NCI-H2107 (cell line): ENCODE measurements at regions not wholly inside any gene's neighbourhood (a gene's known extent, or its start where the extent isn't known, plus 50 kb on each side); places are given as distances from the start of the nearest gene placed in this dataset.
"Not testable (repeated sequence)": the region's sequence is repeated elsewhere in the genome, so short reads cannot be mapped to it uniquely, and the experiment has no call there.

Source experiments
- DNase-seq: peaks from one replicate; lab custom pipeline; 2025; lab: John Stamatoyannopoulos, UW

DNA sequence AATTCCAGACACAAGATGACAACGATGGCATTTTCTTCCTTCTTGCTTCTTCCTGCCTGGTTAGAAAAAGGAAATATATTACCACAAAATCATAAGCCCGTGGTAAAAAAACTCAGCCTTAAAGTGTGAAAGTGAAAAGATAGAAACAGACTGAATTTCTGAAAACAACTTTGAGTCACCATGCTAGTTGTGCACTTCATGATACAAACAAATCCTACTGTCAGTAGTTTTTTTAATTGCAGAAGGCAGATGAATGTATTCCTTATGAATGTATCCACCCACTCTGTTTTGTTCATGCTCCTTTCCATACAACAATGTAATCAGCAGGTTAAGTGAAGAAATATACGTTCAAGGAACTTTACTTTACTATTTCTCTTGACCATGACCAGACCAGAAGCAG lies 1144.7 kb downstream of the OTOL1 start:
- DNase-seq: no peak

DNA sequence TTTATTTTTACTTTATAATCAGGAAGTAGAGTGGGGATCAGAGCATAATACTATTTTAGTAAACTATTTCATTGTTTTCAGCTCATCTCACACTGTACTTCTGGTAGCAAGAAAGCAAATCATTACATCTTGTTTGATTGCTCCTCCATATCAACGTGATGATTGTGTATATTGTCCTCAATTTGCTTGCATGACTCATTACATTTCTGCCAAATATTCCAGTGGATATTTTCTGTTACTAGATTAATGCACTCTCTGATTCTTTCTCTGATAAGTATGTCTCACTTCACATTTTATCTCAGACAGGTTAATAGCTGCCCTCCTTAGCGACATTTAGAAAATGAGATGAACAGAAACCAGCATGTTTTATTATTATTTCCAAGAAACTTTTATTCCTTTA lies 1145.3 kb downstream of the OTOL1 start:
- DNase-seq: no peak

DNA sequence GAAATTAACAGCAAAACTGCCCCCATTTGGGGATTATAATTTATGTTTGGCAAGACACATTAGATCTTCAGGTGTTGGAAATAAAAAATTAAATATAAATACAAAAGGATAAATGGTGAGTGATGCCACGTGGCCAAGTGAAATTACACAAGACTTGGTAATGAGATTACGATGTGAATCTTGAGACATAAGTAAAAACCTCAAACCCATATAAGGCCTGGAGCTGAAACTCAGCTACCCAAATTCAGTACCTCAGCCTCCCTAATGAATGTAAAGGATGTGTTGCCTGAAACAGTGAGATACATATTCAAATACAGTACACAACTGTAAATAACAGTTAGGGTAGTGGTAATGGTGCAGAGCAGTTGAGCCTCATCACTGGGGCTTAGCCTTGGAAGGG lies 1146.6 kb downstream of the OTOL1 start:
- no peak for DNase-seq

DNA sequence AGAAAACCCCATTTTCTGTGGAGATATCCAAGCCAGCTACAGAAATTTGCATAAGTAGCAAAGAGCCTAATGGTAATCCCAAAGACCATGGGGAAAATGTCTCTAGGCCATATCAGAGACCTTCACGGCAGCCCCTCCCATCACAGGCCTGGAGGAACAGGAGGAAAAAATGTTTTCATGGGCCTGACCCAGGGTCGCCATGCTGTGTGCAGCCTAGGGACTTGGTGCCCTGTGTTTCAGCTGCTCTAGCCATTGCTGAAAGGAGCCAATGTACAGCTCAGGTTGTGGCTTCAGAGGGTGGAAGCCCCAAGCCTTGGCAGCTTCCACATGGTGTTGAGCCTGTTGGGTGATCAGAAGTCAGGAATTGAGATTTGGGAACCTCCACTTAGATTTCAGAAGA lies 1150.7 kb downstream of the OTOL1 start:
- no peak for DNase-seq

DNA sequence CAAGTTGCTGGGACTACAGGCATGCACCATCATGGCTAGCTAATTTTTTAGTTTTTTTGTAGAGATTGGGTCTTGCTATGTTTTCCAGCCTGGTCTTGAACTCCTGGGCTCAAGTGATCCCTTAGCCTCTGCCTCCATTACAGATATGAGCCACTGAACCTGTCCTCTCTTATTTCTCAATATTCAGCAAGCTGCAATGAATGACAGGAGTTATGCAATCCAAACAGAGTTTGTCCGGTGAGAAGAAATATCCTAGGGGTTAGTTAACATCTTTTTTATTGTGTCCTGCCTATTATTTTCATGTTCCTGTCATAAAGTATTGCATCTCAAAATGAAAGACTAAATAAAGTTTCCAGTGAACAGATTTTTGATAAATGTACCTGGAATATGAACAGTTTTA lies 1161.4 kb downstream of the OTOL1 start:
- DNase-seq: no peak

DNA sequence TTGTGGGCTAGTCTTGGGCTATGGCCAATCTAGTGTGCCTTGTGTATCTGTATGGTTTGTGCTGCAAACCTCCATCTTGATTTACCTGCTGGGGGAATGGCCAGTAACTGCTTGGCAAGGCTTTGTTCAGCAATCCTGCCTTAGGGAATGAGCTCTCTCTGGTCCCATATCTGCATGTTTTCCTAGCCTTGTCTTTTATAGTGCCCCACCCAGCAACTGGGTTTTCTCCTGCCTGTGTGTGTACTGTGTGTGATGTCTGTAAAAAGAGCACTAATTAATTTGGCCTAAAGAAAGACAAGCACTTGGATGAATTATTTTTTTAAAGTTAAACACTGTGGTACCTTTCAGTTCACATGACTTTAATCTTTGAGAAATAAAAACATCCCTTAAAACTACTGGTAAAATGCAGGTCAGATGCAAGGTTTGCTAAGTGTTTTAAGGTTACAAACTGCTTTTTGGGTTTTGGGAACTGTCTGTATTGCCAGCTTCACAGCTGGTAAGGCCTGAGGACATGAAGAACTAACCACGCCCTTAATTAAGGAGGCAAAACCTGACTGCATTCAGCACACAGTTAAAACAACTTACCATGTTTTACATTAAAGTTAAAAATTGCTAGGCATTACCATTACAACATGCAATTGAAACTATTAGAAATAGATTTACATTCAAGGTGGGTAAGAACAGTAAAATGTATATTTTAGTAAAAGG lies 1169.2 kb downstream of the OTOL1 start:
- no peak for DNase-seq

DNA sequence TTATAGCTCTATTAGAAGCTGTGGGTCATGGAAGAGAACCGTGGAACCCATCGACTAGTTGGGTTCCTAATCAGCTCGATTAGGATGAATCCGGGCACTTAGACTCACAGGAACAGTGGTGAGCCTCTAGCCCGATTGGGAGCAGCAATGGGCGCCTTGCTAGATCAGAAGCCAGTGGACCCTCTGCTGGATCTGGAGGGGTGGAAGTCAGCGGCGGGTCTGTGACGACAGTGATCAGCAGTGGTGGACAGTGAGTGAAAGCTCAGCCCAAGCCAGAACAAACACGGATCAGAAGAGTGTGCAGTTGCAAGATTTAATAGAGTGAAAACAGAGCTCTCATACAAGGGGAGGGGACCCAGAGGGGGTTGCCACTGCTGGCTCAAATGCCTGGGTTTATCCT lies 1170.2 kb downstream of the OTOL1 start:
- DNase-seq: no peak

DNA sequence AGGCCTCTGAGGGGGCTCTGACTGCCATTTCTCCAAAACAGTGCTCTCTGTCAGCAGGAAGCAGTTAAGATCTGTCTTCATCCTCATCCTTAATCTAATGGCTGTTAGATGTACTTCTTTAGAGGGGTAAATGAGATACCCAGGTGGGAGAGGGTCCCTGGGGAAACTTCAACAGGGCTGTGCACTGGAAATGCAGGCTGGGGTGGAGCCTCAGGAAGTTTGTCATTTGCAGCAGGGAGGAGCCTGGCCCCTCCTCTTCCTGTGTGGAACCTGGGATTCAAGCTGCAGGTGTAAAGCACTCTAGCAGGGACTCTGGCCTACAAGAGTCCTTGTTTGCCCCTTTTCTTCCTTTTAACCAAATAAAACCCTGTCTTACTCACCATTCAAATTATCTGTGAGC lies 1173.6 kb downstream of the OTOL1 start:
- DNase-seq: no peak

DNA sequence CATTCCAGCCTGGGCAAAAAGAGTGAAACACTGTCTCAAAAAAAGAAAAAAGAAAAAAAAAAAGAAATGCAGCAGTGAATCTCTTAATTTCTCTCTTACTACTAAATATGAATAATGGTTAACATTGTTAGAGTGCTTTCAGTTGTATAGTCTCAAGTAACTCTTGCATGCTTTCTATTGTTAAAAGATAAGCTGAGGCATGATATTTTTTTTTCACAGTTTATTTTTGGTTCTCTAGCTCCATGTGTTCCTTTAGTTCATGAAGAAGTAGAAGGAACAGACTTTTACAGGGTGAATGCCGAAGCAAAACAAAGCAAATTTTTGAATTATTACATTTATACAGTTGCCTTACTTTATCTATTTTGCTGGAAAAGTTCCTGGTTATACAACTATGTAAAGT lies 1180.9 kb downstream of the OTOL1 start:
- no peak for DNase-seq

DNA sequence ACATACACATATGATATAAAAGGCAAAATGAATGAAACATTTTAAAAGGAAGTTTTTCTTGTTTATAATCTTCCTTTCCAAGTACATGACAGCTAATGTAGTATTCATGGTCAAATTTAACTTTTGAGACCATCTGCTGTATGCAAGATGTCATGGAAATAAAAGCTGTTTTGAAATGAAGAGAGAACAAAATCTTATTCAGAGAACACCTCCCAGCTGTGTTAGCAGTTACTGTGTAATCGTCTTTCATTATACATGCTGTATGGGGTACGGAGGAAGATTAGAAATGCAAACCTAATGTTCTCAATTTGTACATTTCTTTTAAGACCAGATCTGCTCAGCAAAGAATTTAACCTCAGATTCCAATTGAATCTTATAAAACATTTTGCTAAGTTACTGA lies 1182.3 kb downstream of the OTOL1 start:
- no peak for DNase-seq

DNA sequence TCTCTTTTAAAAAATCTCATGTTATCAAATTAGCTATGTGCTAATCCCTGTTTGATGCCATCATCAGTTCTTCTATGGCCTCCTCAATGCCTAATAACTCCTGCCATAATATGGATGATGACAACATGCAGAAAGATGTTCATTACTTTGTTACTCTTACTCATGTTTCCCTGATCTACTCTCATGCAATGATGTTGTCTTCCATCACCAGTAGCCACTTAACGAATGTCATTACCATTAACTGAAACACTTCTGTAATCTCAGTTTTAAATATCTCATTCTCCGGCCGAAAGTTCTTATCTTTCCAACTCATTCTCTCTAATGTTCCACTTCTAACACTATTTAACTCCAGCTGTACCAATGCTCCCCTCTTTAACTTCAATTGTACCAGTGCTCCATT lies 1187.7 kb downstream of the OTOL1 start:
- no peak for DNase-seq

DNA sequence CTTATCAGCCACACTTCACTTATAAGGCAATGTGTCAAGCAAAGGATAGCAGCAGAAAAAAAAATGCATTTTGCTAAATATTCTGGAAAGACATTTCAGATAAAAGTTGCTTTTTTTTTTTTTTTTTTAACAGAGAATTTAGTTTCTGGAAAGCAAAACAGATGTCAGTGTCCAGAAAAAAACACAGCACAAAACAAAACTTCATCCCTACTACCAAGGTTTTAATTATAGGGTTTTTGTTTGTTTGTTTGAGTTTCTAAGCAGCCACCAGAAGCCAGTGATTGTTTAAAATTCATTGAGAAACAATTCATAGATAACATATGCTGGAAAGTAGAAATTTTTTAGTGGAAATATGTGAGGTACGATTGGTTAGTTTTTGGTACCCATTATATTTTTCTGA lies 1202.7 kb downstream of the OTOL1 start:
- no peak for DNase-seq

DNA sequence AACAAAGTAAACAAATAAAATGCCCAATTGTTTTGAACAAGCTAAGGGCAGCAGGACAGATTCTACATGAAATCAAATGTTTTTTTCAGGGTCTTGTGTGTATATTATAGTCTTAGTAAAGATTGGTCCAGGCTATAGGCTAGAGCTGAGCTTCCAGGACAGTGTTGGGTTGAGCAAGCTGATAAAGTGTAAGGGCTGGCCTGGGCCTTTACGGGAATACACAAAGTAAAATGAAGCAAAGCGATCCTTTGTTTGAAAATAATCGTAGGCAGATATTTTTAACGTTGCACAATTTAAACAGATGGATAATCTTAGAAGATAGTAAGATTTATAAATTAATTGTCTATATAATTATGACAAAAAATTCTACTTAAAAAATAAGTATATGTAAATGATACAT lies 1204.6 kb downstream of the OTOL1 start:
- DNase-seq: no peak

DNA sequence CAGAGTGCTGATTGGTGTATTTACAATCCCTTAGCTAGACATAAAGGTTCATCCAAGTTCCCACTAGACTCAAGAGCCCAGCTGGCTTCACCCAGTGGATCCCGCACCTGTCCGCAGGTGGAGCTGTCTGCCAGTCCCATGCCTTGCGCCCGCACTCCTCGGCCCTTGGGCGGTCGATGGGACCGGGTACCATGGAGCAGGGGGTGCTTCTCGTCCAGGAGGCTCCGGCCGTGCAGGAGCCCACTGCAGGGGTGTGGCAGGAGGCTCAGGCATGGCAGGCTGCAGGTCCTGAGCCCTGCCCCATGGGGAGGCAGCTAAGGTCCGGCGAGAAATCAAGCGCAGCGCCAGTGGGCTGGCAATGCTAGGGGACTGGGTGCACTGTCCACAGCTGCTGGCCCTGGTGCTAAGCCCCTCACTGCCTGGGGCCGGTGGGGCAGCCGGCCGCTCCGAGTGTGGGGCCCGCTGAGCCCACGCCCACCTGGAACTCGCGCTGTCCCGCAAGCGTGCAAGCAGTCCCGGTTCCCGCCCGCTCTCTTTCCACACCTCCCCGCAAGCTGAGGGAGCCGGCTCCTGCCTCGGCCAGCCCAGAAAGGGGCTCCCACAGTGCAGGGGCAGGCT lies 1206.3 kb downstream of the OTOL1 start:
- DNase-seq: no peak

DNA sequence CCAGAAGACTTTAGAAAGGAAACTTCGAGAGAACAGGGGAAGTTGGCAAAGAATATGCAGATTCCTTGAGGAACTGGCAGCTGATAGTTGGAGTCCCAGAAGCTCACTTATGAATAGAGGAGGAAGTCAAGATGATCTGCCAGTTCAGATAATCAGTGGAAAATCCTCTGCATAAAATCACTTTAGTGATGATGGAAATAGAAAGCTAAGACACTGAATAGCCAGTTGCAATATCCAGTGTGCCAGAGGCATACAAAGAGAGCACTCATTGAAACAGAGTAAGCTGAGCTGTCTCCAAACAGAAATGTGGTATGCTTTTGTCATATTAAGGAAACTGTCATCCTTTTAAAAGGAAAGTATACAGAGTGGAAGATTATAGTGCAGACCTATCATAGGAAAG lies 1207.6 kb downstream of the OTOL1 start:
- DNase-seq: no peak

DNA sequence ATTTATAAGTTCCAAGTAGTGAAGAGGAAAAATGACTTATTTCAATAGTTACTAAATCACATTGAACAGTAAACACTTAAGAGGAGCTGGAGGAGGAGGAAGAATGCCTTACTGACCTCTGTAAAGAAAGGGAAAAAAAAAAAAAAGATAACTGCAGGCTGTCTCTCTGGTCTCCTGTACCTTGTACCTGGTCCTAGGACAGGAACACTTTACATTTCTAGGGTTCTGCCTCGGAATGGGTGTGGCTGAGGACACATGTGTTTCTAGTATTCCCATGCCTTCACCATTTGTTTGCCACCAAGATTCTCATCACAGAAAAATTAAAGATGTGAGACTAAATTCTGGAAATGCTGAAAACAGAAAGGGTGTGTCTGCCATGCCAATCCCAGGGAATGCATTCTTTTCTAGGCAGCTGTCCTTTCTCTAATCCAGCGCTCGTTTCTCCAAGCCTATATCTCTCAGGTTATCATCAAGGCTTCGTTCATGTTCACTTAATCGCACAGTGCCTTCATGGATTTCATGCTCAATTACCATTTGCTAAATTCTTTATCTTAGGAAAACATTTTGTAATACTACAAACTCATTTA lies 1208.3 kb downstream of the OTOL1 start:
- no peak for DNase-seq

DNA sequence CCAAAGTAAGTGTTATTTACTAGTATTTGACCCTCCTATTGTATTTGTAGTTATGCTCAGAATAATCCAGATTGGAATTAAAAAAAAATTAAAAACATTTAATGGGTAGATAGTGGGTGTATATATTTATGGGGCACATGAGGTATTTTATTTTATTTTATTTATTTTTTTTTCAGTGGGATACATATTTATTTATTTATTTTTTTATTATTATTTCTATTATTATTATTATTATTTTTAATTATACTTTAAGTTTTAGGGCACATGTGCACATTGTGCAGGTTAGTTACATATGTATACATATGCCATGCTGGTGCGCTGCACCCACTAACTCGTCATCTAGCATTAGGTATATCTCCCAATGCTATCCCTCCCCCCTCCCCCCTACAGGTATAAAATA lies 1211.8 kb downstream of the OTOL1 start:
- DNase-seq: not testable (repeated sequence)

DNA sequence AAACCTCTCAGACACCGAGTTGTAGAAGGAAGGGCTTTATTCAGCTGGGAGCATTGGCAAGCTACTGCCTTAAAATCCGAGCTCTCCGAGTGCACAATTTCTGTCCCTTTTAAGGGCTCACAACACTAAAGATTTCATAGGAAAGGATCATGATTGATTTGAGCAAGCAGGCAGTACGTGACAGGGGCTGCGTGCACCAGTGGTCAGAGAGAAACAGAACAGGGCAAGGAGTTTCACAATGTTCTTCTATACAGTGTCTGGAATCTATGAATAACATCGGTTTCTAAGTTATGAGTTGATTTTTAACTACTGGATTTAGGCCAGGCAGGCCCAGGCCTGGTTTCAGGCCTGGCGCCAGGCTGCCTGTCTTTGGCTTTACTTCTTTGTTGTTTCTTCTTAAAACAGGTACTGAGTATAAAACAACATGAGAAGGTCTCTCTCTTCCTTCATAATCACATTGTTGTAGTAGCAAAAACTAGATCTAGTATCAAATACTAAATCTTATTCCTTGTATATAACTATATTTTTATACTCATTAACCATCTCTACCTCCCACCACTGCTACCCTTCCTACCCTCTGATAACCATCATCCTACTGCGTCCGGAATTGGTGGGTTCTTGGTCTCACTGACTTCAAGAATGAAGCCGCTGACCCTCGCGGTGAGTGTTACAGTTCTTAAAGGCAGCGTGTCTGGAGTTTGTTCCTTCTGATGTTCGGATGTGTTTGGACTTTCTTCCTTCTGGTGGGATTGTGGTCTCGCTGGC lies 1212.5 kb downstream of the OTOL1 start:
- DNase-seq: not testable (repeated sequence)

DNA sequence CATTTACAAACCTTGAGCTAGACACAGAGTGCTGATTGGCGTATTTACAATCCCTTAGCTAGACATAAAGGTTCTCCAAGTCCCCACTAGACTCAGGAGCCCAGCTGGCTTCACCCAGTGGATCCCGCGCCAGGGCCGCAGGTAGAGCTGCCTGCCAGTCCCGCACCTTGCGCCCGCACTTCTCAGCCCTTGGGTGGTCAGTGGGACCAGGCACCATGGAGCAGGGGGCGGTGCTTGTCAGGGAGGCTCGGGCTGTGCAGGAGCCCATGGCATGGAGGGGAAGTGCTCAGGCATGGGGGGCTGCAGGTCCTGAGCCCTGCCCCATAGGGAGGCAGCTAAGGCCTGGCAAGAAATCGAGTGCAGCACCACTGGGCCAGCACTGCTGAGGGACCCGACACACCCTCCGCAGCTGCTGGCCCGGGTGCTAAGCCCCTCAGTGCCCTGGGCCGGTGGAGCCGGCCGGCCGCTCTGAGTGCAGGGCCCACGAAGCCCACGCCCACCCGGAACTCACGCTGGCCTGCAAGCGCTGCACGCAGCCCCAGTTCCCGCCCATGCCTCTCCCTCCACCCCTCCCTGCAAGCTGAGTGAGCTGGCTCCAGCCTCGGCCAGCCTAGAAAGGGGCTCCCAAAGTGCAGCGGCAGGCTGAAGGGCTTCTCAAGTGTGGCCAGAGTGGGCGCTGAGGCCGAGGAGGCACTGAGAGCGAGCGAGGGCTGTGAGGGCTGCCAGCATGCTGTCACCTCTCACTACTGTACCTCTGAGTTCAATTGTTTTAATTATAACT lies 1213.9 kb downstream of the OTOL1 start:
- DNase-seq: no peak

DNA sequence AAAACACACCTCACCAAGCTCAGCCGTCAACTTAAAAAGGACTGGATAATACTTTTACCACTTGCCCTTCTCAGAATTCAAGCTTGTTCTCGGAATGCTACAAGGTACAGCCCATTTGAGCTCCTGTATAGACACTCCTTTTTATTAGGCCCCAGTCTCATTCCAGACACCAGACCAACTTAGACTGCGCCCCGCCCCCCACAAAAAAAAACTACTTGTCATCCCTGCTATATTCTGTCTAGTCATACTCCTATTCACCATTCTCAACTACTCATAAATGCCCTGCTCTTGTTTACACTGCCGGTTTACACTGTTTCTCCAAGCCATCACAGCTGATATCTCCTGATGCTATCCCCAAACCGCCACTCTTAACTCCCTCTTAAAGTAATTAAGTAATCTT lies 1220.5 kb downstream of the OTOL1 start:
- not testable (repeated sequence) for DNase-seq

DNA sequence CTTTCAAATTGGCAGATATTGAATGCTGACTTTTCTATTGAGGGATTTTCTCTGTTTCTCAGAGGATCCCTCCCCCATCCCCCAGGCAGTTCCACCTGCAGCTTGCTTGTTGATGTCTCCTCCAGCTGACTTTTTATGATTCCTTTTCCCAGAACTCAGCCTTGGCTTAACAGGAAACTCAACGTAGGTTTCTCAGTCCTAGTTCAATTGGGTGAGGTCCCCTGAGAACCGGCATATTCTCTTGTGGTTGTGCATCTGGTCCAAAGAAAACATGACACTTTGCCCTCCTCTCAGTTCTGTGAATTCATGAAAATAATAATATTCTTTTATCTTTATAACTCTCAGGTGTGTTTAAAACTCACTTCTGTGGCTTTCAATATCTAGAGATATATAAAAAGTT lies 1222.1 kb downstream of the OTOL1 start:
- DNase-seq: no peak

DNA sequence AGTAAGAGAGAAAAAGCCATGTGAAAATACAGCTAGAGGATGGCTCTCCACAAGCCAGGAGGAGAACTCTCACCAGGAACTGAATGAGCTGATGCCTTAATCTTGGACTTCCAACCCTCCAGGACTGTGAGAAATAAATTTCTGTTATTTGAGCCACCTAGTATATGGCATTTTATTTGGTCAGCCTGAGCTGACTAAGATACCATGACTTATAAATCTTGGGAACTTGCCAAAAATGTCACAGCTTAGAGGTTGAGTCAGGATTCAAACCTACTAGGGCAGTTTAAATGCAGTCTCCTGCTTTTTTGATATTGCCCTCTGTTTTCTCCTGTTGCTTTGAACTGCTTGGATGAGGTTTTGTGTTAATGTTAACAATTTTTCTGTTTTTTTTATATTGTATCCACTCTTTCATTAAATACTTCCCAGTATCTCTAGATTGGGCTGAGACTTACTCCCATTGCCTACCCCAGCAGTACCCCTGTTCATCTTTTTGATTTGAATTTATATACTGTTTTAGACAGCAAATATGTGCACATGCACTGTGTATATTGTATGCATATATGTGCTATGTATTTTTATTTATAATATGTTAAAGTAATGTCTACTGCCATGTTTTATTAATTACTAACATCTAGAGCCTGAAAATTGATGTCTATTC lies 1223.2 kb downstream of the OTOL1 start:
- DNase-seq: no peak
